ENCODE measurements at regions not wholly inside any gene's neighbourhood (a gene's known extent, or its start where the extent isn't known, plus 50 kb on each side); places are given as distances from the start of the nearest gene placed in this dataset.

GRCh38 chr5:26419987-26420386 lies 618.4 kb downstream of the CDH9 start:
- no peaks in the 10 kb centered on the region for H3K27me3 ChIP-seq (ENCODE audit: control insufficient read depth, low read length)
- no peak overlapping the region for H3K4me3 ChIP-seq (ENCODE audit: low read length)
- no peaks in the 10 kb centered on the region for H3K79me2 ChIP-seq (ENCODE audit: control insufficient read depth, low read length)
- H3K9me3 ChIP-seq (ENCODE audit: control insufficient read depth, insufficient read depth, low read length): no peaks in the 10 kb centered on the region
- H3K36me3 ChIP-seq (ENCODE audit: control insufficient read depth, low read length): no peaks in the 10 kb centered on the region
- H3F3A ChIP-seq (ENCODE audit: control insufficient read depth, insufficient read depth): no peaks in the 10 kb centered on the region
- no peak overlapping the region for H3K4me2 ChIP-seq (ENCODE audit: low read length)
- H3K9me2 ChIP-seq (replicated peaks; ENCODE audit: control insufficient read depth, low read length): no peaks in the 10 kb centered on the region; the same call in 1 of the 2 replicates
- no peaks in the 10 kb centered on the region for H3K4me1 ChIP-seq (ENCODE audit: control insufficient read depth, low read length)
- no peak overlapping the region for H3K27ac ChIP-seq (ENCODE audit: low read depth, low read length)
- TF ChIP-seq, protein P1, sequence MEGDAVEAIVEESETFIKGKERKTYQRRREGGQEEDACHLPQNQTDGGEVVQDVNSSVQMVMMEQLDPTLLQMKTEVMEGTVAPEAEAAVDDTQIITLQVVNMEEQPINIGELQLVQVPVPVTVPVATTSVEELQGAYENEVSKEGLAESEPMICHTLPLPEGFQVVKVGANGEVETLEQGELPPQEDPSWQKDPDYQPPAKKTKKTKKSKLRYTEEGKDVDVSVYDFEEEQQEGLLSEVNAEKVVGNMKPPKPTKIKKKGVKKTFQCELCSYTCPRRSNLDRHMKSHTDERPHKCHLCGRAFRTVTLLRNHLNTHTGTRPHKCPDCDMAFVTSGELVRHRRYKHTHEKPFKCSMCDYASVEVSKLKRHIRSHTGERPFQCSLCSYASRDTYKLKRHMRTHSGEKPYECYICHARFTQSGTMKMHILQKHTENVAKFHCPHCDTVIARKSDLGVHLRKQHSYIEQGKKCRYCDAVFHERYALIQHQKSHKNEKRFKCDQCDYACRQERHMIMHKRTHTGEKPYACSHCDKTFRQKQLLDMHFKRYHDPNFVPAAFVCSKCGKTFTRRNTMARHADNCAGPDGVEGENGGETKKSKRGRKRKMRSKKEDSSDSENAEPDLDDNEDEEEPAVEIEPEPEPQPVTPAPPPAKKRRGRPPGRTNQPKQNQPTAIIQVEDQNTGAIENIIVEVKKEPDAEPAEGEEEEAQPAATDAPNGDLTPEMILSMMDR (IDR thresholded peaks at IDR 0.05; ENCODE audit: low read depth, low read length, poor library complexity, severe bottlenecking): no peak
- no peak for TF ChIP-seq EZH2phosphoT487 (IDR thresholded peaks at IDR 0.05; ENCODE audit: borderline replicate concordance, low read length)
- no peaks in the 10 kb centered on the region for H4K20me1 ChIP-seq (ENCODE audit: control insufficient read depth, insufficient read depth, low read depth, low read length)

DNA sequence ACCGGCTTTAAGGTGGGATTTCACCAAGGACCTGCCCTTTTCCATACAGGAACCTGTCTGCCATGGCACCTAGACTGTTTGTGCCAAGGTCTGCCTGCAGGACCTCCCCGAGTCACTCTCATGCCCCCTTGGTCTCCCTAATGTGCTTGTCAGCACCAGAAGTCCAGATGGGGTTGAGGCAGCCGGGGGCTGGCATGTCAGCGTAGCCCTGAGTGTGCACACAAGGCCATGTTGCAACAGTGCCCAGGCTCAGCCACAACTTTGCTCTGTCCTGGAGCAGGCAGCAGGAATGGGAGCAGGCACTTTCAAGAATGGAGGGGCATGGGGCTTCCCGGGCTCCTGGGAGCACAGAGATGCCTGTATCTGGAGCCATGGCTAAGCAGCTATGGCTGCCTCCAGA lies 621.5 kb downstream of the CDH9 start:
- Histone ChIP-seq H3F3A (ENCODE audit: control insufficient read depth, insufficient read depth) (no peaks in the 10 kb centered on the region), H3K27me3 (ENCODE audit: control insufficient read depth, low read length) (no peaks in the 10 kb centered on the region), H4K20me1 (ENCODE audit: control insufficient read depth, insufficient read depth, low read depth, low read length) (no peaks in the 10 kb centered on the region), H3K4me3 (ENCODE audit: low read length) (no peak overlapping the region), H3K4me1 (ENCODE audit: control insufficient read depth, low read length) (no peaks in the 10 kb centered on the region), H3K27ac (ENCODE audit: low read depth, low read length) (no peak overlapping the region), H3K9me3 (ENCODE audit: control insufficient read depth, insufficient read depth, low read length) (no peaks in the 10 kb centered on the region), H3K9me2 (replicated peaks; ENCODE audit: control insufficient read depth, low read length) (no peaks in the 10 kb centered on the region; the same call in 1 of the 2 replicates), H3K36me3 (ENCODE audit: control insufficient read depth, low read length) (no peaks in the 10 kb centered on the region), H3K79me2 (ENCODE audit: control insufficient read depth, low read length) (no peaks in the 10 kb centered on the region), H3K4me2 (ENCODE audit: low read length) (no peak overlapping the region)
- TF ChIP-seq EZH2phosphoT487 (IDR thresholded peaks at IDR 0.05; ENCODE audit: borderline replicate concordance, low read length): no peak
- TF ChIP-seq, protein P1 (IDR thresholded peaks at IDR 0.05; ENCODE audit: low read depth, low read length, poor library complexity, severe bottlenecking): no peak

- Histone ChIP-seq H3K36me3 (ENCODE audit: control insufficient read depth, low read length) (no peaks in the 10 kb centered on the region), H3K9me3 (ENCODE audit: control insufficient read depth, insufficient read depth, low read length) (no peaks in the 10 kb centered on the region), H3F3A (ENCODE audit: control insufficient read depth, insufficient read depth) (no peaks in the 10 kb centered on the region), H4K20me1 (ENCODE audit: control insufficient read depth, insufficient read depth, low read depth, low read length) (no peaks in the 10 kb centered on the region), H3K27ac (ENCODE audit: low read depth, low read length) (no peak overlapping the region), H3K79me2 (ENCODE audit: control insufficient read depth, low read length) (no peaks in the 10 kb centered on the region), H3K4me3 (ENCODE audit: low read length) (no peak overlapping the region), H3K9me2 (replicated peaks; ENCODE audit: control insufficient read depth, low read length) (no peaks in the 10 kb centered on the region; the same call in 1 of the 2 replicates), H3K4me1 (ENCODE audit: control insufficient read depth, low read length) (no peaks in the 10 kb centered on the region), H3K4me2 (ENCODE audit: low read length) (no peak overlapping the region), H3K27me3 (ENCODE audit: control insufficient read depth, low read length) (no peaks in the 10 kb centered on the region)
- no peak for TF ChIP-seq EZH2phosphoT487 (IDR thresholded peaks at IDR 0.05; ENCODE audit: borderline replicate concordance, low read length)
- TF ChIP-seq, protein P1 (IDR thresholded peaks at IDR 0.05; ENCODE audit: low read depth, low read length, poor library complexity, severe bottlenecking): no peak
Observed at GRCh38 chr5:26415987-26416779, 622.2 kb downstream of the CDH9 start.

Measured in DOHH2 (cell line).